Stimulated activated CD8-positive, alpha-beta memory T cell treated with anti-CD3 and anti-CD28 coated beads, Interleukin-15, amount 100 ng/mL, for 1 hour (primary cell): ENCODE measurements at regions not wholly inside any gene's neighbourhood (a gene's known extent, or its start where the extent isn't known, plus 50 kb on each side); places are given as distances from the start of the nearest gene placed in this dataset.
"Not testable (repeated sequence)": the region's sequence is repeated elsewhere in the genome, so short reads cannot be mapped to it uniquely, and the experiment has no call there.

ENCODE experiments used
- DNase-seq: peaks from one replicate; pipeline ENCODE4 v3.0.0-alpha.2; 2020; ENCODE audit warnings: low read depth

- DNase-seq = no peak
These were observed 85.0 kb upstream of the AK4 start for GRCh38 chr1:65063025-65063424.

GRCh38 chr1:65064981-65065380 lies 83.0 kb upstream of the AK4 start:
- DNase-seq = no peak

GRCh38 chr1:65065524-65066418 lies 82.2 kb upstream of the AK4 start:
- DNase-seq = no peak

GRCh38 chr1:65066419-65066765 lies 81.6 kb upstream of the AK4 start:
- no peak for DNase-seq

GRCh38 chr1:65066766-65067490 lies 81.1 kb upstream of the AK4 start:
- peak; percentile 52 for DNase-seq

GRCh38 chr1:65067491-65068201 lies 80.4 kb upstream of the AK4 start:
- no peak for DNase-seq

GRCh38 chr1:65068202-65069010 lies 79.6 kb upstream of the AK4 start:
- DNase-seq = no peak

- no peak for DNase-seq
These were observed 78.9 kb upstream of the AK4 start for GRCh38 chr1:65069011-65069565.

GRCh38 chr1:65072845-65073244 lies 75.2 kb upstream of the AK4 start:
- no peak for DNase-seq

- DNase-seq = peak; percentile 44
These were observed 72.7 kb upstream of the AK4 start for GRCh38 chr1:65075123-65075976.

GRCh38 chr1:65077369-65077768 lies 70.6 kb upstream of the AK4 start:
- no peak for DNase-seq

GRCh38 chr1:65079941-65080340 lies 68.1 kb upstream of the AK4 start:
- no peak for DNase-seq

GRCh38 chr1:65082346-65083040 lies 65.5 kb upstream of the AK4 start:
- DNase-seq = no peak

- DNase-seq = no peak
These were observed 64.6 kb upstream of the AK4 start for GRCh38 chr1:65083263-65083896.

- no peak for DNase-seq
These were observed 63.9 kb upstream of the AK4 start for GRCh38 chr1:65084066-65084465.

- DNase-seq = not testable (repeated sequence)
These were observed 60.5 kb upstream of the AK4 start for GRCh38 chr1:65087519-65087918.

- DNase-seq = no peak
These were observed 57.6 kb upstream of the AK4 start for GRCh38 chr1:65090406-65090805.

GRCh38 chr1:65092691-65093090 lies 55.3 kb upstream of the AK4 start:
- DNase-seq = no peak

GRCh38 chr1:65097076-65097475 lies 50.9 kb upstream of the AK4 start:
- DNase-seq = no peak
